NT2/D1 (cell line): ENCODE measurements at regions not wholly inside any gene's neighbourhood (a gene's known extent, or its start where the extent isn't known, plus 50 kb on each side); places are given as distances from the start of the nearest gene placed in this dataset.

ENCODE experiments used
- SUZ12 ChIP-seq: IDR thresholded peaks from 2 replicates; pipeline ENCODE4 v1.6.1; 2011; ENCODE audit not compliant: insufficient read length, insufficient read depth; ENCODE audit errors: extremely low read depth
- YY1 ChIP-seq: IDR thresholded peaks from 2 replicates; pipeline ENCODE4 v1.6.1; 2011; ENCODE audit not compliant: insufficient read length, insufficient read depth

DNA sequence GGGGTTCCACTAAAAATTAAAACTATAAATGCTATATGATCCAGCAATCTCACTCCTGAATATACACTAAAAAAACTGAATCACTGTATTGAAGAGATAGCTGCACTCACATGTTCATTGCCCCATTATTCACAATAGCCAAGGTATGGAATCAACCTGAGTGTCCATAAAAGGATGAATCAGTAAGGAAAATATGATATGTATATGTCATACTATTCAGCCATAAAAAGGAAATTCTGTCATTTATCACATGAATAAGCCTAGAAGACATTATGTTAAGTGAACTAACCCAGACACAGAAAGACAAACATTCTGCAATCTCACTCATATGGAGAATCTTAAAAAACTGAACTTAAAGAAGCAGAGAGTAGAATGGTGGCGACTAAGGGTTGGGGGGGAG lies 1376.2 kb upstream of the CDH9 start:
- no peak for TF ChIP-seq YY1
- TF ChIP-seq SUZ12: no peak
